HG03565 (cell line): ENCODE measurements at regions not wholly inside any gene's neighbourhood (a gene's known extent, or its start where the extent isn't known, plus 50 kb on each side); places are given as distances from the start of the nearest gene placed in this dataset.

Experiments used
- ATAC-seq: cut with Tn5 transposase; IDR thresholded peaks from one replicate; pipeline ENCODE4 v1.9.1; 2021; ENCODE audit warnings: mild to moderate bottlenecking, moderate library complexity; ENCODE audit not compliant: unreplicated experiment

GRCh38 chr22:46052801-46053562 lies 76.0 kb upstream of the WNT7B start:
- ATAC-seq: no peak

DNA sequence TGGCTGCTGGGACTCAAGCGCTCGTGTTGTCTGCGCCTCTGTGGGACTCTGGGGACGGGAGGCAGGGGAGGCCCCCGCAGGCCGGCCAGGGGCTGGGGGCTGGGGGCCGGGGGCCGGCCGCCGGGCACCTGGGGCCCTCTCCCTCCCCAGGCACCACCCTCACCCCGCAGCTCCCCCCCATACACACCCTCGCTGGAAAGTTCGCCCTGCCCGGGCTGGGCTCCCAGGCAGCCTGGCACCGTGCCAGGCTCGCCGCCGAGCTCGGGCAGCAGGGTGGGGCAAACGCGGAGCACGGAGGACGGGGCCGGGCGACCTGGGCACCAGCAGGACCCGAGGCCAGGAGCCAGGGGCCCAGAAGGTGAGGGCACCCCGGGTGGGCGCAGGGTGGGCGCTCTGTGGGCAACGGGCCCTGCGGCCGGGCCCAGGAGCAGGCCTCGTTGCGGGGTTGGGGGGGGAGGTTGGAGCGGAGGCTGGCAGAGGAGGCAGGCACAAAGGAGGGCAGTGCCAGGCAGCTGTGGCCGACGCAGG lies 76.7 kb upstream of the WNT7B start:
- ATAC-seq: no peak

DNA sequence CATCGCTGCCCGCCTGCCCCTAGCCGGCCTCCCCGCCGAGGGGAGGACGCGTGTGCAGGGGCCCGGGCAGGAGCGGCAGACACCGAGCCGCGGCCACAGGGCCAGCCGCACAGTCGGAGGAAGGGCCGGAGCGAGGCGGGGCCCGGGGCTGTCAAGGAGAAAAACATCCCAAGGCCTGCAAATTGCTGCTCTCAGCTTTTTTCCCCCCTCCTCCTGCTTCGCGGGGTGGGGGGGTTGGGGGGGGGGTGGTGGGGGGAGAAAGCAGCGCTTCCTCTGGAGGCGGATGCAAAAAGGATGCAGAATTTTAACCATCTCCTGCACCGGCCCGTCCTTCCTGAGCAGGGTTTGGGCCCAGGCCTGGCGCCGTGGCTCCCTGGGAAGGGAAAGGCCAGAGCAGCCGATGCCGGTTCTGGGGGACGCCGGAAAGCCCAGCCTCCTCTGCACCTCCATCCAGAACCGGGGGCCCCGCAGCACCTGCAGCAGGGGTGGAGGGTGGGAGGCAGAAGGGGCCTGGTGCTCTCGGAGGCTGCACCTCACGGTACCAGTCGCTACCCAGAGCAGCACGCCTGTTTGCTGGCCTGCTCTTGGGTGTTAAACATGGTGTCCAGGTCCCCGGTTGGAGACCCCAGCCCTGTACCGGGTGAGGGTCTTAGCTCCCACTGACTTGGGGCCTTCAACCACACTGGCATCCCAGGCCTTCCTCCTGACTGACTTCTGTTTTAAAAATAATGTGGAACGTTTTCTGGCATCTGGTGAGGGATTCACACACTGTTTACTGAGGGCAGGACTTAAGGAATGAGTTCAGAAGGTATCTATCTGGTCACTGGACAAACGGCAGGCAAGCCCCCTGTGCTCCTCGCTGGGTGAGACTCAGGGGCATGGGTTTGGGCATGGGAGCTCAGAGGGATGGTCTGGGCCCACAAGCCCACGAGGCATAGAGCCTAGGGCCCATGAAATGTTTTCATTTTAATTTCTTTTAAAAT lies 77.4 kb upstream of the WNT7B start:
- ATAC-seq: no peak

DNA sequence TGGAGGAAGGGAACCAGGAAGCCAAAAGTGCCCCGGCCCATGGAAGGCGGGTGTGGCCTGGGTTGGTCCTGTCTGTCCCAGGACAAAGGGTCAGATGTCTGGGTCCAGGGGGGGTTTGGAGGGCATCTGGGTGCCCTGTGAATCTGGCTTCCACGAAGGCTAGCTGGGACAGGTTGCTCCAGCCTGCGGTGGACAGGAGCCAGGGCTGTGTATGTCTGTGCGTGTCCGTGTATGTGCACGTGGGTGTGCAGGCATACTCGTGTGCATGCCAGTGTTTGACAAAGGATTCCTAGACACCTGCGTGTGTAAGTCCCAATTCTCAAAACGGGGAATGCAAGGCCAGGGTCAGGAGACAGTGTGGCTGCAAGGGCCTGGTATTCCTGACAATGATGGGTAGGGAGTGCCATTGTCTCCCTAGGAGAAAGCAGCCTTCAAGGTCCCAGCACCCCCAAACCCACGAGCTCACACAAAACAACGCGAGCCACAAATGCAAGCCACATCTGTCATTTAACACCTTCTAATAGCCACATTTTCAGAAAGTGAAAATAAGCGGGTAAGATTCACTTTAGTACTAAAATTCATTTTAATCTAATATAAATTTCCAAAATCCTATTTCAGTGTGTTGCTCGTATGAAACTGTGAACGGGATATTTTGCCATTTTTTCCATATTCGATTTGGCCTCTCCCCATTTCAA lies 78.4 kb upstream of the WNT7B start:
- ATAC-seq: no peak

DNA sequence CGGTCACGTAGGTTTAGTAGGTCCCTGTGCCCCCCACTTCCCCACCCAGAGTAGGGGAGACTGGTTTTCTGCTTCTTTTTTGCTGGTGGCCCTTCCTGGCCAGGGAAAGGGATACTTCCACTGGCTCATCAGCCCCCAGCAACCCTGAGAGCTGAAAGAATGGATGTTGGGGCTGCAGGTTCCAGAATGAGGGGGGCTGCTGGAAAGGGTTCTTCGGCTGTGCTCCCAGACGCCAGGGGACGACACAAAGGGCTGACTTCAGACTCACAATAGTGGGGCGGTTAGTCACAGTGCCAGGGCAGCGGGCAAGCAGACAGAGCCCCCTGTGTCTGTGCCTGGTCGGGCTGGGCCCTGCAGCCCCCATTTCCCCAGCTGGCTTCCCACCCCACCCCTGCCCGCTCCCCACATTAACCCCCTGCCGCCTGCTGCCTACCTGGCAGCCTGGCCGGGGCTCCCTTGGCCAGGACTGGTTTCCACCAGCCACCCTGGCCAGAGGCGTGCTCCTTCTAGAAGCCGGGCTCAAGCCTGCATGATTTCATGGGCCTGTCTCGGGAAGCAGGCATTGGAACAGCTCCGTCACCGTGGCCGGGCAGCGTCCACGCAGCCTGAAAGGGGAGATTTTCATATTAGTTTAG lies 79.1 kb upstream of the WNT7B start:
- no peak for ATAC-seq

GRCh38 chr22:46056546-46057245 lies 79.7 kb upstream of the WNT7B start:
- no peak for ATAC-seq

GRCh38 chr22:46057246-46058090 lies 80.5 kb upstream of the WNT7B start:
- ATAC-seq: no peak

DNA sequence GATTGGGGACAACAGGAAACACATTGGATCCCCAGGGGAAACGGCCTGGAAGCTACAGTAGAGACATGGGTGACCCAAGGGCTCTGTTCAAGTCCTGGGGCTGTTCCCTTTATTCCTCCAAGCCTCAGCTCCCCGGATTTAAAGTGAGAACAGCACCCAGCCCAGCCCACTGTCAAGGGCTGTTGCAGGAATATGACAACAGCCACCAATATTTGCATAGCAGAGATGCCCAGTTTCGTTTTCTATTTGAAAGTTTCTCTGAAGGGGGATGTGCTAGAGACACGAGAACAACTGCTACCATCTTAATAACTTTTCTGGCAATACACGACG lies 81.1 kb upstream of the WNT7B start:
- ATAC-seq: peak; percentile 76

- no peak for ATAC-seq
Observed at GRCh38 chr22:46058591-46059519, 81.9 kb upstream of the WNT7B start.

- no peak for ATAC-seq
Observed at GRCh38 chr22:46060292-46061123, 83.5 kb upstream of the WNT7B start.

DNA sequence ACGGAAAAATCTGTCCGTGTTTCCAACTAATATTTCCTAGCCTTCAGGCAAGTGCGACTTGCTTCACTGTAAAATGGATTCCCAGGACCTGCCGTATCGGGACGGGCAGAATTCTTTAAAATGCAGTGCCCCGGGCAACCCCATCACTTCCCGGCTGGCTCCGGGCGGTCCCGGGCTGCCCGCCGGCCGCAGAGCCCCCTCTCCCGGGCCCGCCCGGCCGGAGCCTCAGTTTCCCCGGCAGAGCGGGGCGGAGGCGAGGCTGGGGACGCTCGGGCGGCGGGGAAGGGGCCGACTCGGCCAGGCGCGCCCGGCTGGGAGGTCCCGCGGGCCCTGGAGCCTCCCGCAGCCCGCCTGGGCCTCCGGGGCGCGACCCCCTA lies 84.2 kb upstream of the WNT7B start:
- no peak for ATAC-seq

- no peak for ATAC-seq
Observed at GRCh38 chr22:46061501-46062231, 84.7 kb upstream of the WNT7B start.

GRCh38 chr22:46062232-46062615 lies 85.3 kb upstream of the WNT7B start:
- no peak for ATAC-seq

GRCh38 chr22:46062971-46063631 lies 86.1 kb upstream of the WNT7B start:
- no peak for ATAC-seq

DNA sequence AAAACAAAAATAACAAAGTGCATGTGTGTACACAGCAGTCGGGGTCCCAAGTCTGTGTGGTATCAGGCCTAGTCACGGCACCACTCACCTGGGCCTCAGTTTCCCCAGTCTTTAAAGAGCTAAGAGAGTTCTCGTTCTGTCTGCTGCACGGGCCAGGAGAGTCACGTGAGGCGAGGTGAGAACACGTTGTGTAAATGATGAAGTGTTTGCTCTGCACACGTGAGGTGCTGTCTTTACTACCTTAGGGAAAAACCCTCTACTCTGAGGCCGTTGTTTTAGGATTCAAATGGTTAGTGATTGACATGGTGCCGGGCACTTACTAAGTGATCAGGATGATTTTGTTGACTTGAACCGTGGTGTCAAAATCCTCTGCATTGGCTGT lies 86.5 kb upstream of the PPARA start:
- ATAC-seq: no peak

- ATAC-seq: no peak
Observed at GRCh38 chr22:46064228-46064965, 85.9 kb upstream of the PPARA start.
